HG03342 (cell line): ENCODE measurements at regions not wholly inside any gene's neighbourhood (a gene's known extent, or its start where the extent isn't known, plus 50 kb on each side); places are given as distances from the start of the nearest gene placed in this dataset.
"Not testable (repeated sequence)": the region's sequence is repeated elsewhere in the genome, so short reads cannot be mapped to it uniquely, and the experiment has no call there.

ENCODE experiments used
- ATAC-seq: cut with Tn5 transposase; IDR thresholded peaks from one replicate; pipeline ENCODE4 v1.9.1; 2021; ENCODE audit warnings: mild to moderate bottlenecking, moderate library complexity; ENCODE audit not compliant: unreplicated experiment

- ATAC-seq, result no peak
Measured at GRCh38 chr10:70987396-70988130, 99.2 kb upstream of the PCBD1 start.

- ATAC-seq, result not testable (repeated sequence)
Measured at GRCh38 chr10:70990156-70990555, 101.8 kb upstream of the PCBD1 start.

- ATAC-seq, result no peak
Measured at GRCh38 chr10:70990681-70991080, 102.3 kb upstream of the PCBD1 start.

- no peak for ATAC-seq
Measured at GRCh38 chr10:70991140-70992124, 103.1 kb upstream of the PCBD1 start.

- ATAC-seq, result no peak
Measured at GRCh38 chr10:70992436-70992835, 104.1 kb upstream of the PCBD1 start.

- no peak for ATAC-seq
Measured at GRCh38 chr10:70993051-70993450, 104.7 kb upstream of the PCBD1 start.

GRCh38 chr10:70996549-70996948, 108.2 kb upstream of the PCBD1 start:
- ATAC-seq, result no peak

- no peak for ATAC-seq
Measured at GRCh38 chr10:70997236-70997635, 108.9 kb upstream of the PCBD1 start.

- ATAC-seq, result no peak
Measured at GRCh38 chr10:70998086-70998485, 109.7 kb upstream of the PCBD1 start.

- ATAC-seq, result no peak
Measured at GRCh38 chr10:71001470-71001869, 113.1 kb upstream of the PCBD1 start.

GRCh38 chr10:71004176-71005075, 116.1 kb upstream of the PCBD1 start:
- ATAC-seq, result no peak

- no peak for ATAC-seq
Measured at GRCh38 chr10:71005337-71006305, 117.3 kb upstream of the PCBD1 start.

- no peak for ATAC-seq
Measured at GRCh38 chr10:71006506-71006905, 118.1 kb upstream of the PCBD1 start.

- ATAC-seq, result no peak
Measured at GRCh38 chr10:71007516-71007915, 119.2 kb upstream of the PCBD1 start.

GRCh38 chr10:71008150-71008549, 119.8 kb upstream of the PCBD1 start:
- no peak for ATAC-seq

- no peak for ATAC-seq
Measured at GRCh38 chr10:71009126-71009525, 120.8 kb upstream of the PCBD1 start.

- ATAC-seq, result no peak
Measured at GRCh38 chr10:71010730-71011129, 122.4 kb upstream of the PCBD1 start.

- no peak for ATAC-seq
Measured at GRCh38 chr10:71011141-71011540, 122.8 kb upstream of the PCBD1 start.

GRCh38 chr10:71014021-71014805, 125.8 kb upstream of the PCBD1 start:
- ATAC-seq, result no peak
